ENCODE measurements at regions not wholly inside any gene's neighbourhood (a gene's known extent, or its start where the extent isn't known, plus 50 kb on each side); places are given as distances from the start of the nearest gene placed in this dataset.

DNA sequence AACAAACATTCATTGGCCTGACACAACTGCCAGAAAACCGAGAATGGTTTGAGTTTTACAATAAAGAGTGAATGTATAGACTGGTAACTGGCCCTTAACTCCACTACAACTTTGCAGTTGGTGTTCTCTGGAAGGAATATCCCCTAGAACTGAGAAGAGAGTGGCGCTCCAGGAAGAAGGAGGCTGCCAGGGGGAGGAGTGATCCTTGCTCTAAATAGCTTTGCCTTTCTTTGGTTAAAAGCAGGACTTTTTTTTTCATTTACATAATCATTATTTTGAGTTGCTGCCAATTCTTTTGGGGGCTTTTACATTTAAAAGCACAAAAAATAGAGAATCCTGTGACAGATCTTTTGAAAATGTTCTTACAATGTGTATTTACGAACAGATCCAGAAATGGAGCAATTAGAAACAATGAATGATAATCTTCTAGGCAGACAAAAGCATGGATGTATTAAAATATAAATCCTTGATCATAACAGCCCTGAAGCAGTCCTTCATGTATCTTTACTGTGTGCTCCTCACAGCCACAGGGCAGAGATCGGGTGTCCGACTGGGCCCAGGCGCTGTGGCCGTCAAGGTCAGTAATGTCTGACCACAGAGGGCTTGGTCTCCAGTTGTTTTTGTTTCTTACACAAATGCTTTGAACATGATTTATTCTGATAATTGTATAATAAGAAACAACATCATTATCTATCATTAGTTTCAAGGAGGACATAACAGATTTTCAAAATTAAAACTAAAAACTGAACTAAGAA, 612.2 kb downstream of the HDGFL1 start:
- TF ChIP-seq POLR2A (IDR thresholded peaks at IDR 0.05), result no peak
- TF ChIP-seq, protein P1, sequence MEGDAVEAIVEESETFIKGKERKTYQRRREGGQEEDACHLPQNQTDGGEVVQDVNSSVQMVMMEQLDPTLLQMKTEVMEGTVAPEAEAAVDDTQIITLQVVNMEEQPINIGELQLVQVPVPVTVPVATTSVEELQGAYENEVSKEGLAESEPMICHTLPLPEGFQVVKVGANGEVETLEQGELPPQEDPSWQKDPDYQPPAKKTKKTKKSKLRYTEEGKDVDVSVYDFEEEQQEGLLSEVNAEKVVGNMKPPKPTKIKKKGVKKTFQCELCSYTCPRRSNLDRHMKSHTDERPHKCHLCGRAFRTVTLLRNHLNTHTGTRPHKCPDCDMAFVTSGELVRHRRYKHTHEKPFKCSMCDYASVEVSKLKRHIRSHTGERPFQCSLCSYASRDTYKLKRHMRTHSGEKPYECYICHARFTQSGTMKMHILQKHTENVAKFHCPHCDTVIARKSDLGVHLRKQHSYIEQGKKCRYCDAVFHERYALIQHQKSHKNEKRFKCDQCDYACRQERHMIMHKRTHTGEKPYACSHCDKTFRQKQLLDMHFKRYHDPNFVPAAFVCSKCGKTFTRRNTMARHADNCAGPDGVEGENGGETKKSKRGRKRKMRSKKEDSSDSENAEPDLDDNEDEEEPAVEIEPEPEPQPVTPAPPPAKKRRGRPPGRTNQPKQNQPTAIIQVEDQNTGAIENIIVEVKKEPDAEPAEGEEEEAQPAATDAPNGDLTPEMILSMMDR (IDR thresholded peaks at IDR 0.05 in 8 of 11, conservative IDR thresholded peaks at IDR 0.05 in 3 of 11), result no peak
- no peak for TF ChIP-seq POLR2AphosphoS5 (IDR thresholded peaks at IDR 0.05)
